ENCODE measurements at regions not wholly inside any gene's neighbourhood (a gene's known extent, or its start where the extent isn't known, plus 50 kb on each side); places are given as distances from the start of the nearest gene placed in this dataset.

DNA sequence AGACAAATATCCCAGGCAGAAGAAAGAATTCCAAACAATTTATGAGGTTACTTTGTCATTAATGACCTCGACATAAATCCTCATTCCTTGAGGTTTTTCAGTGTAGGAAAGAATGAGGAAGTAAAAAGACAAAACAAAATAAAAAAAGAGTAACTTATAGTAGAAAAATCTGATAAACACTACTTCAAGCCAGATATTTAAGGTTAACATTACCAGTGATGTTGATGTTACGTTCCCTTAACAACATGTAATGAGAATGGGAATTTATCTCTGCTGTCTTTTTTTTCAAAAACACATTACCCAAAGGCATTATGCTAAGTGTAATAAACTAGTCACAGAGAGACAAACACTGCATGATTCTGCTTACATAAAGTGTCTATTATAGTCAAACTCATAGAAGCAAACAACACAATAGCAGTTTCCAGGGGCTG, 935.1 kb downstream of the SLITRK1 start:
- no peak for DNase-seq

DNA sequence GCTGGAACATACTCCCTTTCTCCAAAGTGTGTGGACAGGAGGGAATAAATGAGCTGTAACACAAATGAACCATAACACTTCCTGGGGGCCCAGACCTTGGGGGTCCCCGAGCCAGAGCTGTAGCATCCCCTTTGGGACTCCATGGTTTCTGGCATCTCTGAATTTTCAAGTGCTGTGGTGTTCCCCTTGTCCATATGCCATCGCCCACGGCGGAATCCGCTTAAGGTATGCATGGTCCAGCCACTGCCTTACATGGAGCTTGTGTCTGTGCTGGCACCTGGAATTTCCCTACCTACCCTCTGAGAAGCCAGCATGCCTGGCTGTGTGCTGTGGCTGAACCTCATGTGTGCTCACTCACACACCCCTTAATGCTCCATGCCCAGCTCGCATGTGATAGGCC, 943.6 kb downstream of the SLITRK1 start:
- no peak for DNase-seq

GRCh38 chr13:82934000-82934399, 948.3 kb downstream of the SLITRK1 start:
- DNase-seq = no peak

DNA sequence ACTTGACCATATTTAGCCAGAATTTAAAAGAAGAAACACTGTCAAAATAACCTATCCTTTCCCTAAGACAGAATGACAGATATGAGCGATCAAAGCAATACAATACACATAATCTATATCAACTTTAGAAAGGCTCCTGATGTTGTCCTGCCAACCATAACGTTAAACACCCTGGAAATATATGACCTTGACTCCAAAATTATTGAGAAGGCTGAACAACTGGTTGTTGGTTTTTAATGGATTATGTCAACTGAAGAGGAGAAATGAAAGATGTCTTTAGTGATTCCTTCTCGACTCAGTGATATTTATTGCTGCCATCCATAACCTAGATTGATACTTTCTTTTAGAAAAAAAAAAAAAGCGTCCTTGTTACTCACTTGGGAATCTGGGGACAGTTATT, 957.2 kb downstream of the SLITRK1 start:
- DNase-seq = no peak

GRCh38 chr13:82917984-82918383, 964.3 kb downstream of the SLITRK1 start:
- DNase-seq = no peak

- DNase-seq = no peak
These were observed 969.7 kb downstream of the SLITRK1 start for GRCh38 chr13:82912564-82912963.

- no peak for DNase-seq
These were observed 977.2 kb downstream of the SLITRK1 start for GRCh38 chr13:82905071-82905470.

DNA sequence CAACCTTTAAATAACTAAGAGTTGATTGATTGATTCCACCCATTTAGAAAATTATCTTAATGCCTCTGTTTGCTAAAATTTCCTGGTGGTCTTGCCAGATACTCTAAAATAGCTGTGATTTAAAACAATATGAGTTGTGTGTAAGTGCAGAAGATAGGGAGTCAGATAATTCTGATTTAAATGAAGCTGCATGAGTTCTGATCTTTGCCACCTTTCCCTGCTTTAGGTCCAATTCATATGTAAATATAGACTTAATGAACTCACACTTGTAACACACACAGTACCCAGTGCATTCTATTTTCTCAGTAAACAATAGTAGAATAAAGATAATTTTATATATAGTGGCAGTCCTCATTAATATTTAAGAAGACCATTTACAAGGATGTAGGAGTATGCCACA, 981.8 kb downstream of the SLITRK1 start:
- no peak for DNase-seq

GRCh38 chr13:82898586-82898985, 983.7 kb downstream of the SLITRK1 start:
- DNase-seq = no peak

- DNase-seq = no peak
These were observed 1002.4 kb downstream of the SLITRK1 start for GRCh38 chr13:82879921-82880320.

DNA sequence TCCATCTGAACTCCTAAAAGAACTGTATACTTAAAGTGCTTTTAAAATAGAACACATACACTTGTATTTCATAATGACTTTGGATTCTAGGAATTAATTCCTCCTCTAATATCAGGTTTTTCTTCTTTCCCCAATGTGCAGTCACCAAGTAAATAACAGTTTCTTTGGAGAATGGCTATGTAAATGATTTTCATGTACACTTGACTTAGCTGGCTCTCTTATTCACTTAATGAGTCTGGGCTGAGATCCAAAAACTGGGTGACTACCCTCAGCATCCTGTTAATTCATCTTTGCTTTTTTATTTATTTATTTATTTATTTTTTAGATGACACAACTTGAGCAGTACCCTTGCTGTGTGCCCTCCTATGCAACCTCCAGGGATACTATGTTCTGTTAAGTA, 1003.7 kb downstream of the SLITRK1 start:
- no peak for DNase-seq

- no peak for DNase-seq
These were observed 1015.0 kb downstream of the SLITRK1 start for GRCh38 chr13:82867284-82867683.

- no peak for DNase-seq
These were observed 1031.6 kb downstream of the SLITRK1 start for GRCh38 chr13:82850644-82851043.

GRCh38 chr13:82848766-82849165, 1033.5 kb downstream of the SLITRK1 start:
- DNase-seq = no peak

DNA sequence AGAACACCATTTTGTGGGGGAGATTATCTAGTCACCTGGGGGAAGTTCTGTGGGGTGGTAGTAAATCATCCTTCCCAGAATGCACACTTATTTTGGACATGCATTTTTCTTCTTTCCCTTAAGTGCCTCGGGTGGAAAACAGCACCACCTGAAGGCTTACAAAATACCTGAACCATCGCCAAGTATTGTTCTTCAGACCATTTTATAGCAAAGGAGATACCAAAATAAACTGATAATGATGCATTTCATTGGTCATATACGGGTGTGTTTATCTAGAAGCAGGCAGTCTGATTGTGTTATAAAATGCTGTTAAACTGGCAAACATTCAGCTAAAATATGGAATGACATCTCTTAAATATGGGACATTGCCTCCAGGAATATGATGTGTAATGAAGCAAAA, 1034.7 kb downstream of the SLITRK1 start:
- DNase-seq = no peak

- no peak for DNase-seq
These were observed 1048.4 kb downstream of the SLITRK1 start for GRCh38 chr13:82833923-82834322.

DNA sequence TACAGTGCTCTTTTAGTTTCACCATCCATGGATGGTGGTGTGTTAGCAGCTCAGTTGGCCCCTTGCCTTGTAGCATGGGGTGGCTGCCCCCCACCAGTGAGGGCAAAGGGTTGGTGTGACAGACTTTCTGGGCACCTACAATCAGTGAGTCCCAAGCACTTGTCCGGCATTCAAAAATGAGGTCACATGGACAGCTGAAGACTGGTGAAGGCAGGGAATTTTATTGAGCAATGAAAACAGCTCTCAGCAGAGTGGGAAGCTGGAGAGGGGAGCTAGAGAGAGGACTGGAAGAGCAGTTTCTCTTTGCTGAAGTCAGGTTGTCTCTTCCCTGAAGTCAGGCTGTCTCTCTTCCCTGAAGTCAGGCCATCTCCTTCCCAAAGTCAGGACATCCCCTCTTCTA, 1053.2 kb downstream of the SLITRK1 start:
- no peak for DNase-seq

- DNase-seq = no peak
These were observed 1054.5 kb downstream of the SLITRK1 start for GRCh38 chr13:82827724-82828123.

DNA sequence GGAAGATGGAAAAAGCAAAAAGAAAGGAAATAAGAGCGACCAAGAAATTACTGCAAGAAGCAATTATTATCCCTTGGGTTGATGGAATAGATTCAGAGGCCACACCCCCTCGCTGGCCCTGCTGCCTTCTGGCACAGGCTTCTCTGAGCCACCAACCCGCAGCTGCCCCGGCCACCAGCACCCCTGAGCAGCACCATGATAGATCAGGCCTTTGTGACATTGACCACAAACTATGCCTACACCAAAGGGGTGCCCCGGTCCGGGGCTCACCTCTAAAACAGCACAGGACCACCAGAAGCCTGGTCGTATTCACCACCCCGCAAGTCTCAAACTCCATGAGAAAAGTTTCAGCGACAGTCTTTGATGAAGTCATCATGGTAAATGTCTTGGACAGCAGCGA, 1059.3 kb downstream of the SLITRK1 start:
- DNase-seq = no peak

DNA sequence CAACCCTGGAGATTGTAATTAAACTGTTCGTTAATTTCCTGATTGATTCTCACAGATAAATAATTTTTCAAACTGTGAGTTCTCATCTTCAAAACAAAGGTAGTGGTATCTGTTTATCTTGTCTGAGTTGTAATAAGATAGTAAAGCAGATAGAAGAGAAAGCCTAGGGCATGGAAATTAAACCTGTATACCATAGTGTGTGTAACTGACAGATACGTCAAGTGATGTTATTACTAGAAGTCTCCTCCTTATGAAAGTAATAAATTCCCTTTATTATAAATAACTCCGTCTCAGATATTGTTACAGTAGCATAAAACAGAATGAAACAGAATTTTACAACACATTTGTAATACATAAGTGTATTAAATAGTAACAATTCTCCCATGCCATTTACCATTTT, 1065.1 kb downstream of the SLITRK1 start:
- no peak for DNase-seq

- DNase-seq = no peak
These were observed 1066.5 kb downstream of the SLITRK1 start for GRCh38 chr13:82815791-82816190.

- no peak for DNase-seq
These were observed 1078.9 kb downstream of the SLITRK1 start for GRCh38 chr13:82803341-82803740.

DNA sequence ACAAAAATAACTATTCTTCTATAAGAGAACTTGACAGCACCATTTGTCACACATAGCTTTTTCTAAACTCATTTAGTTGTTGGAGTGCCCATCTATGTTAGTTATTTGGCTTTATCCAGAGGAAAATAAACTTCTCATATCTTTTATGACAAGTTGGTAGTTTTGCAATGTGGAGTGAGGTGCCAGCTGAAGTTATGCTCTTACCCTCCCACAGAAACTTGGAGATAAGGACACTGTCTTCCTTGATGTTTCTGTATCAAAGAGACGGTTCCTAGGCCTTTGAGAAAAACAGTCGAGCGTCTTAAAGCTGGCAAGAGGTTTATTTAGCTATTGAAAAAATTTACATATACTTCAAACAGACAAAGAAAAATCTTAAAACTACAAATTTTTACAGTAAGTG, 1079.7 kb downstream of the SLITRK1 start:
- DNase-seq = no peak

DNA sequence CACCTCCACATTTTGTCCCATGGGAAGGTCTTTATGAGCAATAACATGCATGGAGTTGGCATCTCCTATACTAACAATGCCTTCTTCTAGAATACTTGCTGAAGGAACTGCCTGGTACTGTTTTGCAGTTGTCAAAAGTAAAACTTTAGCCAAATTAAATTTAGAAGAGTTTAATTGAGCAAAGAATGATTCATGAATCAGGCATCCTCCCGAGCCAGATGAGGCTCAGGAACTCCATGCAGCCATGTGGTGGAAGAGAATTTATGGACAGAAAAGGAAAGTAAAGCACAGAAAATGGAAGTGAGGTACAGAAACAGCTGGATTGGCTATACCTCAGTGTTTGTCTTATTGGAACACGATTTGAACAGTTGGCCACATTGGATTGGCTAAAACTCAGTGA, 1081.9 kb downstream of the SLITRK1 start:
- DNase-seq = no peak

- no peak for DNase-seq
These were observed 1084.4 kb downstream of the SLITRK1 start for GRCh38 chr13:82797876-82798275.

DNA sequence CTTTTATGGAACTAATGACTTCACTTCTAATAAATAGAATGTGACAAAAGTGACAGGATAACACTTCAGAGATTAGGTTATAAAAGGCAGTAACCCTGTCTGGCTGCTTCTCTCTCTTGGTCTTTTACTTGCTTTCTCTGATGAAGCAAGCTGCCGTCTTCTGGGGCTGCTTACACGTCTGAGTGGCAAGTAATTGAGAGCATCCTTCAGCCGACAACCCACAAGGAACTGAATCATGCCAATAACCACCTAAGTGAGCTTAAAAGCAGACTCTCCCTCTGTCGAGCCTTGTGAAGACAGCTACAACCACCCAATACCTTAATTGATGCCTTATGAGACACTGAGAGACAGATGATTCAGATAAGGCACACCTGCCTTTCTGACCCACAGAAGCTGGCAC, 1091.2 kb downstream of the SLITRK1 start:
- no peak for DNase-seq

Data from CD4-positive, alpha-beta T cell treated with Interleukin-17A for 4 hours (primary cell).